ENCODE measurements at regions not wholly inside any gene's neighbourhood (a gene's known extent, or its start where the extent isn't known, plus 50 kb on each side); places are given as distances from the start of the nearest gene placed in this dataset.

DNA sequence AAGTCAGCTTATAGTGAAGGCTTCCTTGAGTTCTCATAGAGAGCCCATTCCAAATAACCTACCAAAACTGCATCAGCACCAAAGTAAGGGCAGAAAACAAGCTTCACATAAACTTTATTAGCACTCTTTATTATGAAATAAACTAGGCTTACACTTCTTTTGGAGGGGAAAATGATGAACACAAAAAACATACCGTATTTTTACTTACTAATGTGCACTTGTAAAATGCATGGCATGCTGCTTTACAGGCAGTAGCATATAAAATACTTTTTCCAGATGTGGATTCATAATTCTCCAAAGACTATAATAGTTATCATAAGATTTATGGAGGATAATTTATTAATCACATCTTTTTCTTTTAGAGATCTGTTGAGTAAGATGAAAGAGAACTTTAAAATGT lies 133.9 kb downstream of the OSR1 start:
- no peak for TF ChIP-seq POLR2A (IDR thresholded peaks at IDR 0.05)
- TF ChIP-seq, protein P1, sequence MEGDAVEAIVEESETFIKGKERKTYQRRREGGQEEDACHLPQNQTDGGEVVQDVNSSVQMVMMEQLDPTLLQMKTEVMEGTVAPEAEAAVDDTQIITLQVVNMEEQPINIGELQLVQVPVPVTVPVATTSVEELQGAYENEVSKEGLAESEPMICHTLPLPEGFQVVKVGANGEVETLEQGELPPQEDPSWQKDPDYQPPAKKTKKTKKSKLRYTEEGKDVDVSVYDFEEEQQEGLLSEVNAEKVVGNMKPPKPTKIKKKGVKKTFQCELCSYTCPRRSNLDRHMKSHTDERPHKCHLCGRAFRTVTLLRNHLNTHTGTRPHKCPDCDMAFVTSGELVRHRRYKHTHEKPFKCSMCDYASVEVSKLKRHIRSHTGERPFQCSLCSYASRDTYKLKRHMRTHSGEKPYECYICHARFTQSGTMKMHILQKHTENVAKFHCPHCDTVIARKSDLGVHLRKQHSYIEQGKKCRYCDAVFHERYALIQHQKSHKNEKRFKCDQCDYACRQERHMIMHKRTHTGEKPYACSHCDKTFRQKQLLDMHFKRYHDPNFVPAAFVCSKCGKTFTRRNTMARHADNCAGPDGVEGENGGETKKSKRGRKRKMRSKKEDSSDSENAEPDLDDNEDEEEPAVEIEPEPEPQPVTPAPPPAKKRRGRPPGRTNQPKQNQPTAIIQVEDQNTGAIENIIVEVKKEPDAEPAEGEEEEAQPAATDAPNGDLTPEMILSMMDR (IDR thresholded peaks at IDR 0.05 in 4 of 5, conservative IDR thresholded peaks at IDR 0.05 in 1 of 5) = no peak
